Neural cell (in vitro differentiated cells): ENCODE measurements at regions not wholly inside any gene's neighbourhood (a gene's known extent, or its start where the extent isn't known, plus 50 kb on each side); places are given as distances from the start of the nearest gene placed in this dataset.

ENCODE experiments used
- H2AFZ ChIP-seq: fragments of 200-600, 300-800 bp; sonication (generic), shearing (Covaris generic); 2 replicates; pipeline ENCODE4 v1.6.0; 2014; ENCODE audit warnings: low read depth, mild to moderate bottlenecking, antibody characterized with exemption, low read length, moderate library complexity
- H3F3A ChIP-seq: fragments of 200-600 bp; shearing (Covaris generic); 2 replicates; pipeline ENCODE4 v1.6.1; 2016; ENCODE audit warnings: mild to moderate bottlenecking, moderate library complexity, mixed read lengths, antibody characterized with exemption, low read length; ENCODE audit not compliant: insufficient read depth, poor library complexity, severe bottlenecking
- H3K27ac ChIP-seq: fragments of 200-600, 300-800 bp; sonication (generic), shearing (Covaris generic); 2 replicates; pipeline ENCODE4 v1.5.1; 2014; ENCODE audit warnings: mild to moderate bottlenecking, low read length, moderate library complexity
- H3K27me3 ChIP-seq: fragments of 300-800, 200-600 bp; sonication (generic), shearing (Covaris generic); 2 replicates; pipeline ENCODE4 v1.6.0; 2014; ENCODE audit warnings: mild to moderate bottlenecking, low read depth, low read length, moderate library complexity; ENCODE audit not compliant: insufficient read depth
- H3K36me3 ChIP-seq: fragments of 300-800, 200-600 bp; sonication (generic), shearing (Covaris generic); 2 replicates; pipeline ENCODE4 v1.5.1; 2014; ENCODE audit warnings: mild to moderate bottlenecking, antibody characterized with exemption, low read length, moderate library complexity; ENCODE audit not compliant: insufficient read depth
- H3K4me2 ChIP-seq: fragments of 300-800, 200-600 bp; sonication (generic), shearing (Covaris generic); 2 replicates; pipeline ENCODE4 v1.6.0; 2014; ENCODE audit warnings: mild to moderate bottlenecking, low read length
- H3K4me3 ChIP-seq: fragments of 300-800, 200-600 bp; sonication (generic), shearing (Covaris generic); 2 replicates; pipeline ENCODE4 v1.5.1; 2014; ENCODE audit warnings: mild to moderate bottlenecking, low read length, moderate library complexity
- H3K79me2 ChIP-seq: fragments of 200-600 bp; shearing (Covaris generic); replicated peaks from 2 replicates; pipeline ENCODE4 v1.6.0; 2014; ENCODE audit warnings: mild to moderate bottlenecking, low read length, moderate library complexity; ENCODE audit not compliant: insufficient read depth
- H3K9ac ChIP-seq: fragments of 300-800, 200-600 bp; sonication (generic), shearing (Covaris generic); 2 replicates; pipeline ENCODE4 v1.6.1; 2016; ENCODE audit warnings: mild to moderate bottlenecking, low read length, mixed read lengths
- H3K9me2 ChIP-seq: fragments of 200-600 bp; shearing (Covaris generic); 2 replicates; pipeline ENCODE4 v1.6.1; 2016; ENCODE audit warnings: mild to moderate bottlenecking, low read length, mixed read lengths; ENCODE audit not compliant: insufficient read depth
- H3K9me3 ChIP-seq: fragments of 200-600, 300-800 bp; sonication (generic), shearing (Covaris generic); 2 replicates; pipeline ENCODE4 v1.6.1; 2016; ENCODE audit warnings: mild to moderate bottlenecking, mixed run types, low read length, moderate library complexity, mixed read lengths
- H4K20me1 ChIP-seq: fragments of 200-600 bp; shearing (Covaris generic); 2 replicates; pipeline ENCODE4 v1.6.1; 2016; ENCODE audit warnings: mild to moderate bottlenecking, mixed run types; ENCODE audit not compliant: insufficient read depth
- EP300 ChIP-seq: fragments of 450-650 bp; conservative IDR thresholded peaks from 2 replicates; pipeline ENCODE4 v1.6.1; 2014; ENCODE audit warnings: antibody characterized with exemption, mild to moderate bottlenecking, moderate library complexity; ENCODE audit not compliant: poor library complexity, severe bottlenecking
- EZH2 ChIP-seq: fragments of 200-600, 300-800 bp; shearing (Covaris generic), sonication (generic); IDR thresholded peaks from 2 replicates; pipeline ENCODE4 v1.6.1; 2014; ENCODE audit warnings: antibody characterized with exemption, low read length, borderline replicate concordance, mild to moderate bottlenecking; ENCODE audit not compliant: insufficient read depth, poor library complexity, severe bottlenecking
- MXI1 ChIP-seq: fragments of 450-650 bp; conservative IDR thresholded peaks from 2 replicates; pipeline ENCODE4 v1.6.1; 2014; ENCODE audit warnings: antibody characterized with exemption, mild to moderate bottlenecking; ENCODE audit not compliant: poor library complexity, severe bottlenecking
- POLR2AphosphoS5 ChIP-seq: IDR thresholded peaks from 2 replicates; pipeline ENCODE4 v1.6.1; 2012
- RAD21 ChIP-seq: fragments of 450-650 bp; conservative IDR thresholded peaks from 2 replicates; pipeline ENCODE4 v1.6.1; 2014; ENCODE audit warnings: antibody characterized with exemption, mild to moderate bottlenecking, moderate library complexity
- SMC3 ChIP-seq: fragments of 450-650 bp; conservative IDR thresholded peaks from 2 replicates; pipeline ENCODE4 v1.6.1; 2014; ENCODE audit warnings: antibody characterized with exemption, mild to moderate bottlenecking, moderate library complexity; ENCODE audit not compliant: poor library complexity
- TAF1 ChIP-seq: IDR thresholded peaks from 2 replicates; pipeline ENCODE4 v1.6.1; 2012; ENCODE audit warnings: low read depth
- TF ChIP-seq, protein P1 (sequence below): fragments of 450-650 bp; IDR thresholded peaks from 2 replicates; pipeline ENCODE4 v1.5.1; 2014; ENCODE audit warnings: antibody characterized with exemption, mild to moderate bottlenecking, moderate library complexity; ENCODE audit not compliant: poor library complexity, severe bottlenecking
- TF ChIP-seq, protein P2 (sequence below): IDR thresholded peaks from 2 replicates; pipeline ENCODE4 v1.6.1; 2012; ENCODE audit warnings: borderline replicate concordance

DNA sequence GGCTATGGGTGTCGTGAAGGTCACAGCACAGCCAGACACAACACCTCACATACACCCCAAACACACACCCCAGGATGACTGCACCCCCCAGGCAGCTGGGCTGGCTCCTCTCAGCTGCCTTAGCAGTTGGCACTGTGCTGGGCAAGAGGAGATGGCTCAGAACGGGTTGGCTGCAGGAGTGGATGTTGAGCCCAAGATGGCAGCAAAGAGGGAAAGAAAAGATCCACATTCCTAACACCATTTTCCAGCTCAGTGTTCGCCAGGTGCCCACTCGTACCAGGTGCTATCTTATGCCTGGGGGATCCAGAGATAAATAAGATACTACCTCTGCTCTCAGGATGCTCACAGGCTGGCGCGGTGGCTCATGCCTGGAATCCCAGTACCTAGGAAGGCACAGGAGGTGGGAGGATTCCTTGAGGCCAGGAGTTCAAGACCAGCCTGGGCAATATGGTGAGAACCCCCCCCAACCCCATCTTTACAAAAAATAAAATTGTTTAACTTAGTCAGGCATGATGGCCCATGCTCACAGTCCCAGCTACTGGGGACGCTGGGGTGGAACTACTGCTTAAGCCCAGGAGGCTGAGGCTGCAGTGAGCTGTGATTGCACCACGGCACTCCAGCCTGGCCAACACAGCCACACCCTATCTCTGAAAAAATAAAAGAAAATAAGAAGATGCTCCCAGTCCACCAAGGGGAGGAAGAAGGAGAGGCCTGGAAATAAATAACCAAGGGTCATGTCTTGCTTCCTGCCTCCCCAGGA lies 89.7 kb upstream of the ZNF507 start:
- Histone ChIP-seq H3K9ac (no peak overlapping the region), H3K9me3 (no peaks in the 10 kb centered on the region), H4K20me1 (no peaks in the 10 kb centered on the region), H3K4me2 (no peak overlapping the region), H3K27me3 (no peaks in the 10 kb centered on the region), H3K27ac (no peak overlapping the region), H3K36me3 (no peaks in the 10 kb centered on the region), H3F3A (no peaks in the 10 kb centered on the region), H3K79me2 (no peaks in the 10 kb centered on the region), H2AFZ (no peak overlapping the region), H3K9me2 (no peaks in the 10 kb centered on the region), H3K4me3 (no peak overlapping the region)
- TF ChIP-seq, protein P1, sequence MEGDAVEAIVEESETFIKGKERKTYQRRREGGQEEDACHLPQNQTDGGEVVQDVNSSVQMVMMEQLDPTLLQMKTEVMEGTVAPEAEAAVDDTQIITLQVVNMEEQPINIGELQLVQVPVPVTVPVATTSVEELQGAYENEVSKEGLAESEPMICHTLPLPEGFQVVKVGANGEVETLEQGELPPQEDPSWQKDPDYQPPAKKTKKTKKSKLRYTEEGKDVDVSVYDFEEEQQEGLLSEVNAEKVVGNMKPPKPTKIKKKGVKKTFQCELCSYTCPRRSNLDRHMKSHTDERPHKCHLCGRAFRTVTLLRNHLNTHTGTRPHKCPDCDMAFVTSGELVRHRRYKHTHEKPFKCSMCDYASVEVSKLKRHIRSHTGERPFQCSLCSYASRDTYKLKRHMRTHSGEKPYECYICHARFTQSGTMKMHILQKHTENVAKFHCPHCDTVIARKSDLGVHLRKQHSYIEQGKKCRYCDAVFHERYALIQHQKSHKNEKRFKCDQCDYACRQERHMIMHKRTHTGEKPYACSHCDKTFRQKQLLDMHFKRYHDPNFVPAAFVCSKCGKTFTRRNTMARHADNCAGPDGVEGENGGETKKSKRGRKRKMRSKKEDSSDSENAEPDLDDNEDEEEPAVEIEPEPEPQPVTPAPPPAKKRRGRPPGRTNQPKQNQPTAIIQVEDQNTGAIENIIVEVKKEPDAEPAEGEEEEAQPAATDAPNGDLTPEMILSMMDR = no peak
- TF ChIP-seq POLR2AphosphoS5 = no peak
- no peak for TF ChIP-seq EP300
- TF ChIP-seq RAD21 = no peak
- TF ChIP-seq EZH2 = no peak
- TF ChIP-seq, protein P2, sequence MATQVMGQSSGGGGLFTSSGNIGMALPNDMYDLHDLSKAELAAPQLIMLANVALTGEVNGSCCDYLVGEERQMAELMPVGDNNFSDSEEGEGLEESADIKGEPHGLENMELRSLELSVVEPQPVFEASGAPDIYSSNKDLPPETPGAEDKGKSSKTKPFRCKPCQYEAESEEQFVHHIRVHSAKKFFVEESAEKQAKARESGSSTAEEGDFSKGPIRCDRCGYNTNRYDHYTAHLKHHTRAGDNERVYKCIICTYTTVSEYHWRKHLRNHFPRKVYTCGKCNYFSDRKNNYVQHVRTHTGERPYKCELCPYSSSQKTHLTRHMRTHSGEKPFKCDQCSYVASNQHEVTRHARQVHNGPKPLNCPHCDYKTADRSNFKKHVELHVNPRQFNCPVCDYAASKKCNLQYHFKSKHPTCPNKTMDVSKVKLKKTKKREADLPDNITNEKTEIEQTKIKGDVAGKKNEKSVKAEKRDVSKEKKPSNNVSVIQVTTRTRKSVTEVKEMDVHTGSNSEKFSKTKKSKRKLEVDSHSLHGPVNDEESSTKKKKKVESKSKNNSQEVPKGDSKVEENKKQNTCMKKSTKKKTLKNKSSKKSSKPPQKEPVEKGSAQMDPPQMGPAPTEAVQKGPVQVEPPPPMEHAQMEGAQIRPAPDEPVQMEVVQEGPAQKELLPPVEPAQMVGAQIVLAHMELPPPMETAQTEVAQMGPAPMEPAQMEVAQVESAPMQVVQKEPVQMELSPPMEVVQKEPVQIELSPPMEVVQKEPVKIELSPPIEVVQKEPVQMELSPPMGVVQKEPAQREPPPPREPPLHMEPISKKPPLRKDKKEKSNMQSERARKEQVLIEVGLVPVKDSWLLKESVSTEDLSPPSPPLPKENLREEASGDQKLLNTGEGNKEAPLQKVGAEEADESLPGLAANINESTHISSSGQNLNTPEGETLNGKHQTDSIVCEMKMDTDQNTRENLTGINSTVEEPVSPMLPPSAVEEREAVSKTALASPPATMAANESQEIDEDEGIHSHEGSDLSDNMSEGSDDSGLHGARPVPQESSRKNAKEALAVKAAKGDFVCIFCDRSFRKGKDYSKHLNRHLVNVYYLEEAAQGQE = no peak
- no peak for TF ChIP-seq MXI1
- no peak for TF ChIP-seq SMC3
- no peak for TF ChIP-seq TAF1

DNA sequence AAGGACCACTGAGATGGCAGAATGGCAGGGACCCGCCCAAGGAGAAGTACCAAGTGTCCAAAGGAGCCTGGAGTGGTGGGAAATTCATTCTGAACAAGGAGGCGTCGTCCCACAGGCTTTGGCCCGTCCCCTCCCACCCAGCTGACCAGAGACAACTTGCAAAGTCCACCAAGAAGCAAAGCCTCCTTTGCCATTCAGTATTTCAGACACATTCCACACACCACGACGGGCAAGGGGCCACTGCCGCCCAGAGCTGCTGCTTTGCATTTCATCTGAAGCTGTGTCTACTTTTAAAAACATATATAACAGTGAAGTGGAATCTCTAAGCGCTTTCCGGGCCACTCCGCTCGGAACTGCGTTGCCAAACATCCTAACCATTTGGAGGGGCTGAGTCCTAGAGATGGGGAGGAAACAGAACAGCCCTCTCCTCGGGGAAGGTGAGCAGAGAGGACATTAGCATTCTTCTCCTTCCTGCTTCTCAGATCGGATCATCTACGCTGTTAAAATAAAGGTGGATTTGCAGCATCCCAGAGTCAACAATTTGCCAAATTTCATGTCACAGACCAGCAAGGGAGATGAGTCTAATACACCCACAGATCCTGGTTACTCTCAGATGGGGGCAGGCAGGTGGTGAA lies 89.0 kb upstream of the ZNF507 start:
- Histone ChIP-seq H3F3A (no peaks in the 10 kb centered on the region), H3K9me2 (no peaks in the 10 kb centered on the region), H4K20me1 (no peaks in the 10 kb centered on the region), H3K36me3 (no peaks in the 10 kb centered on the region), H3K27ac (no peak overlapping the region), H3K4me2 (no peak overlapping the region), H2AFZ (no peak overlapping the region), H3K4me3 (no peak overlapping the region), H3K9me3 (no peaks in the 10 kb centered on the region), H3K9ac (no peak overlapping the region), H3K79me2 (no peaks in the 10 kb centered on the region), H3K27me3 (no peaks in the 10 kb centered on the region)
- TF ChIP-seq RAD21 = no peak
- no peak for TF ChIP-seq TAF1
- TF ChIP-seq SMC3 = no peak
- TF ChIP-seq, protein P2 = no peak
- TF ChIP-seq MXI1 = no peak
- TF ChIP-seq, protein P1 = no peak
- TF ChIP-seq EP300 = no peak
- TF ChIP-seq EZH2 = no peak
- TF ChIP-seq POLR2AphosphoS5 = no peak
